CD14-positive monocyte (primary cell): ENCODE measurements at regions not wholly inside any gene's neighbourhood (a gene's known extent, or its start where the extent isn't known, plus 50 kb on each side); places are given as distances from the start of the nearest gene placed in this dataset.

ENCODE experiments used
- DNase-seq, 3 donors: peaks; one replicate each; pipeline ENCODE4 v3.0.0-alpha.2; 2011 to 2022
- H2AFZ ChIP-seq: 2 replicates; pipeline ENCODE4 v1.6.0; 2012; ENCODE audit warnings: mild to moderate bottlenecking, low read depth, low read length, inconsistent platforms; ENCODE audit not compliant: insufficient read depth, poor library complexity, severe bottlenecking
- H3K27ac ChIP-seq, 2 donors: 1 replicate in 1 of 2; 2 replicates in 1 of 2; pipeline ENCODE4 v1.5.1; 2012 to 2013; ENCODE audit warnings: low read length in 2 of 2, control low read depth in 1 of 2, inconsistent platforms in 1 of 2, low read depth in 1 of 2, mild to moderate bottlenecking in 1 of 2
- H3K27me3 ChIP-seq, 2 donors: one replicate each; pipeline versions ENCODE4 v1.6.0 to v1.6.1; 2011 to 2013; ENCODE audit warnings: low read length in 2 of 2; ENCODE audit not compliant: control insufficient read depth in 2 of 2, insufficient read depth in 2 of 2
- H3K36me3 ChIP-seq, 2 donors: replicated peaks in 1 of 2; 1 replicate in 1 of 2; 2 replicates in 1 of 2; pipeline versions ENCODE4 v1.5.1 to v1.6.1; 2012 to 2013; ENCODE audit warnings: low read length in 2 of 2, control low read depth in 1 of 2, inconsistent platforms in 1 of 2, mild to moderate bottlenecking in 1 of 2; ENCODE audit not compliant: insufficient read depth in 2 of 2, control insufficient read depth in 1 of 2
- H3K4me1 ChIP-seq, 2 donors: 1 replicate in 1 of 2; 2 replicates in 1 of 2; pipeline versions ENCODE4 v1.5.1 to v1.6.1; 2012 to 2013; ENCODE audit warnings: low read length in 2 of 2, control low read depth in 1 of 2, inconsistent platforms in 1 of 2, mild to moderate bottlenecking in 1 of 2, moderate library complexity in 1 of 2; ENCODE audit not compliant: insufficient read depth in 2 of 2, control insufficient read depth in 1 of 2
- H3K4me2 ChIP-seq: replicated peaks from 2 replicates; pipeline ENCODE3; 2012; ENCODE audit warnings: low read length, moderate library complexity, mild to moderate bottlenecking; ENCODE audit not compliant: poor library complexity, severe bottlenecking; ENCODE audit errors: extremely low read depth
- H3K4me3 ChIP-seq, 3 experiments: fragments of 200-600 bp in 1 of 3; sonication (generic) in 1 of 3; replicated peaks in 1 of 3; 1 replicate in 2 of 3; 2 replicates in 1 of 3; pipeline ENCODE4 v1.5.1; 2011 to 2013; ENCODE audit warnings: low read length in 3 of 3, mild to moderate bottlenecking in 3 of 3, control low read depth in 2 of 3, low read depth in 2 of 3, inconsistent platforms in 1 of 3, moderate library complexity in 1 of 3
- H3K79me2 ChIP-seq: 2 replicates; pipeline ENCODE4 v1.6.0; 2012; ENCODE audit warnings: mild to moderate bottlenecking, control low read depth, inconsistent platforms, low read length, moderate library complexity; ENCODE audit not compliant: insufficient read depth
- H3K9ac ChIP-seq: 2 replicates; pipeline ENCODE4 v1.6.0; 2017; ENCODE audit warnings: low read length, mild to moderate bottlenecking; ENCODE audit not compliant: insufficient read depth, poor library complexity, severe bottlenecking
- H3K9me3 ChIP-seq, 2 donors: replicated peaks in 1 of 2; 1 replicate in 1 of 2; 2 replicates in 1 of 2; pipeline versions ENCODE4 v1.5.1 to v1.6.1; 2012 to 2013; ENCODE audit warnings: low read length in 2 of 2, control low read depth in 1 of 2; ENCODE audit not compliant: control insufficient read depth in 1 of 2, insufficient read depth in 1 of 2
- H4K20me1 ChIP-seq: 2 replicates; pipeline ENCODE4 v1.6.0; 2012; ENCODE audit warnings: mild to moderate bottlenecking, low read length, control low read depth, moderate library complexity; ENCODE audit not compliant: insufficient read depth
- H3K27ac Mint-ChIP-seq, 7 donors: one replicate each; pipeline ENCODE4 v1.8.0; 2020; ENCODE audit warnings: mild to moderate bottlenecking in 7 of 7, mixed read lengths in 7 of 7, moderate library complexity in 6 of 7, inconsistent platforms in 2 of 7
- H3K27me3 Mint-ChIP-seq, 3 donors: one replicate each; pipeline ENCODE4 v1.8.0; 2021 to 2022; ENCODE audit warnings: low read depth in 3 of 3, mild to moderate bottlenecking in 3 of 3, mixed read lengths in 3 of 3, moderate library complexity in 3 of 3, inconsistent platforms in 1 of 3
- H3K36me3 Mint-ChIP-seq, 2 donors: one replicate each; pipeline ENCODE4 v1.8.0; 2020; ENCODE audit warnings: mixed read lengths in 2 of 2, inconsistent platforms in 1 of 2, mild to moderate bottlenecking in 1 of 2
- H3K4me1 Mint-ChIP-seq: one replicate; pipeline ENCODE4 v1.8.0; 2020; ENCODE audit warnings: mild to moderate bottlenecking, mixed read lengths
- H3K4me3 Mint-ChIP-seq, 2 donors: one replicate each; pipeline ENCODE4 v1.8.0; 2020; ENCODE audit warnings: mild to moderate bottlenecking in 2 of 2, mixed read lengths in 2 of 2, moderate library complexity in 1 of 2
- H3K9me3 Mint-ChIP-seq, 7 donors: one replicate each; pipeline ENCODE4 v1.8.0; 2020 to 2022; ENCODE audit warnings: mixed read lengths in 7 of 7, mild to moderate bottlenecking in 6 of 7, moderate library complexity in 6 of 7, inconsistent platforms in 2 of 7
- CTCF ChIP-seq: fragments of 200-600 bp; IDR thresholded peaks from one replicate; pipeline ENCODE4 v1.8.0; 2022; ENCODE audit warnings: antibody characterized with exemption, mild to moderate bottlenecking
- WGBS: methylation state at CpG from one replicate; pipeline ENCODE4 v1.1.5; 2013; ENCODE audit warnings: missing lambda C conversion rate; ENCODE audit not compliant: insufficient coverage; 5-methylcytosine and 5-hydroxymethylcytosine counted together
- intact Hi-C, 2 donors: fragments of 100-400 bp; cut with micrococcal nuclease; formaldehyde crosslinking; loops; one replicate each; pipeline versions ENCODE4 v1.15.0 to v1.15.1; 2023

GRCh38 chr1:2945821-2946231, 75.4 kb upstream of the ACTRT2 start:
- H2AFZ ChIP-seq = no peak overlapping the region
- H3K27me3 ChIP-seq = peaks cover 0 to 3% of the 10 kb centered on the region in 2 donors
- no peaks in the 10 kb centered on the region for H3K36me3 Mint-ChIP-seq
- no peak for DNase-seq
- no peak for TF ChIP-seq CTCF
- H3K79me2 ChIP-seq = no peaks in the 10 kb centered on the region
- no peak overlapping the region for H3K4me3 ChIP-seq
- H3K9me3 Mint-ChIP-seq = peaks cover 3 to 13% (median 7%) of the 10 kb centered on the region in 7 donors
- H3K4me1 ChIP-seq = no peaks in the 10 kb centered on the region
- no peaks in the 10 kb centered on the region for H4K20me1 ChIP-seq
- no peak overlapping the region for H3K4me3 Mint-ChIP-seq
- no peaks in the 10 kb centered on the region for H3K4me1 Mint-ChIP-seq
- no peak overlapping the region for H3K27ac Mint-ChIP-seq
- 88% methylated on average over 13 of the region's 13 CpGs for WGBS
- H3K27me3 Mint-ChIP-seq = peaks cover 6 to 16% (median 14%) of the 10 kb centered on the region in 3 donors
- H3K9me3 ChIP-seq = peaks cover 5 to 10% of the 10 kb centered on the region in 2 donors
- H3K27ac ChIP-seq = no peak overlapping the region
- no peak overlapping the region for H3K9ac ChIP-seq
- intact Hi-C loops = no loop called here
- no peak overlapping the region for H3K4me2 ChIP-seq
- H3K36me3 ChIP-seq = no peaks in the 10 kb centered on the region

GRCh38 chr1:2946291-2946690, 75.0 kb upstream of the ACTRT2 start:
- Histone ChIP-seq H3K4me2 (no peak overlapping the region), H3K36me3 (no peaks in the 10 kb centered on the region), H3K4me1 (no peaks in the 10 kb centered on the region), H4K20me1 (no peaks in the 10 kb centered on the region), H3K27me3 (peaks cover 0 to 3% of the 10 kb centered on the region in 2 donors), H3K9ac (no peak overlapping the region), H3K27ac (no peak overlapping the region), H3K9me3 (peaks cover under 1 to 10% of the 10 kb centered on the region in 2 donors), H2AFZ (no peak overlapping the region), H3K79me2 (no peaks in the 10 kb centered on the region), H3K4me3 (no peak overlapping the region)
- Mint-ChIP-seq H3K4me1 (no peaks in the 10 kb centered on the region), H3K27ac (no peak overlapping the region), H3K36me3 (no peaks in the 10 kb centered on the region), H3K4me3 (no peak overlapping the region), H3K9me3 (peaks cover 3 to 9% (median 5%) of the 10 kb centered on the region in 7 donors), H3K27me3 (peaks cover 6 to 16% (median 16%) of the 10 kb centered on the region in 3 donors)
- intact Hi-C loops = no loop called here
- no peak for DNase-seq
- WGBS = 97% methylated on average over 11 of the region's 16 CpGs
- no peak for TF ChIP-seq CTCF
